H1 (cell line): ENCODE measurements at regions not wholly inside any gene's neighbourhood (a gene's known extent, or its start where the extent isn't known, plus 50 kb on each side); places are given as distances from the start of the nearest gene placed in this dataset.

Experiments used
- CTCF ChIA-PET: fragments of 300-600 bp; sonication (Branson Sonifier 250); formaldehyde crosslinking; loops from one replicate; lab custom pipeline; 2021; ENCODE audit not compliant: partially characterized antibody; lab: Charles Lee
- POLR2A ChIA-PET: fragments of 300-600 bp; sonication (Branson Sonifier 250); formaldehyde crosslinking; loops from one replicate; lab custom pipeline; 2021; ENCODE audit warnings: inconsistent platforms; ENCODE audit not compliant: partially characterized antibody; lab: Charles Lee
- DNase-seq, 2 experiments: peaks; one replicate each; pipeline versions ENCODE4 v3.0.0 to v3.0.0-alpha.2; 2010 to 2022; ENCODE audit warnings: low spot score in 2 of 2, low read depth in 1 of 2, mixed read lengths in 1 of 2
- FAIRE-seq: peaks from 2 replicates; lab custom pipeline; 2011; peaks lifted over from hg19 to GRCh38; lab: Jason Lieb, UNC
- H2AFZ ChIP-seq: 2 replicates; pipeline ENCODE4 v1.8.1; 2012; ENCODE audit warnings: low read length, inconsistent platforms
- H2AK5ac ChIP-seq: 2 replicates; pipeline ENCODE4 v1.6.1; 2013; ENCODE audit warnings: low read depth, low read length
- H2BK120ac ChIP-seq: replicated peaks from 2 replicates; pipeline ENCODE3; 2013; ENCODE audit warnings: low read depth, low read length, inconsistent platforms
- H2BK12ac ChIP-seq: 2 replicates; pipeline ENCODE4 v1.6.1; 2013; ENCODE audit warnings: low read depth, low read length
- H2BK15ac ChIP-seq: 2 replicates; pipeline ENCODE4 v1.6.1; 2013; ENCODE audit warnings: low read length
- H2BK20ac ChIP-seq: 2 replicates; pipeline ENCODE4 v1.6.1; 2013; ENCODE audit warnings: low read length
- H2BK5ac ChIP-seq: 2 replicates; pipeline ENCODE4 v1.6.1; 2013; ENCODE audit warnings: low read depth, low read length
- H3K14ac ChIP-seq: 2 replicates; pipeline ENCODE4 v1.6.1; 2013; ENCODE audit warnings: inconsistent platforms; ENCODE audit not compliant: insufficient read length
- H3K18ac ChIP-seq: 2 replicates; pipeline ENCODE4 v1.6.1; 2013; ENCODE audit warnings: low read length; ENCODE audit errors: extremely low read depth
- H3K23ac ChIP-seq: 2 replicates; pipeline ENCODE4 v1.6.1; 2013; ENCODE audit warnings: inconsistent platforms; ENCODE audit not compliant: insufficient read length
- H3K23me2 ChIP-seq: 2 replicates; pipeline ENCODE4 v1.6.1; 2013; ENCODE audit warnings: low read depth, low read length
- H3K27ac ChIP-seq: 2 replicates; pipeline ENCODE4 v1.6.1; 2011; ENCODE audit warnings: low read depth, low read length, inconsistent platforms
- H3K27me3 ChIP-seq, 4 experiments: replicated peaks in 1 of 4; 1 replicate in 1 of 4; 2 replicates in 3 of 4; pipeline versions ENCODE4 v1.6.1 to v1.8.1; 2011 to 2013; ENCODE audit warnings: low read length in 3 of 4, mild to moderate bottlenecking in 3 of 4, inconsistent platforms in 2 of 4, mixed read lengths in 2 of 4, moderate library complexity in 1 of 4; ENCODE audit not compliant: control insufficient read depth in 3 of 4, insufficient read depth in 3 of 4; ENCODE audit errors: extremely low read depth in 1 of 4
- H3K36me3 ChIP-seq, 4 experiments: 2 replicates each; pipeline versions ENCODE4 v1.6.1 to v1.8.1; 2011 to 2013; ENCODE audit warnings: mild to moderate bottlenecking in 4 of 4, low read length in 3 of 4, moderate library complexity in 2 of 4, control low read depth in 1 of 4, inconsistent platforms in 1 of 4; ENCODE audit not compliant: insufficient read depth in 4 of 4, control insufficient read depth in 2 of 4
- H3K4ac ChIP-seq: replicated peaks from 2 replicates; pipeline ENCODE3; 2013; ENCODE audit warnings: low read length, low read depth, mixed read lengths, inconsistent platforms; ENCODE audit not compliant: insufficient read length
- H3K4me1 ChIP-seq, 4 experiments: replicated peaks in 1 of 4; 1 replicate in 1 of 4; 2 replicates in 3 of 4; pipeline versions ENCODE4 v1.6.1 to v1.8.1; 2011 to 2013; ENCODE audit warnings: low read length in 3 of 4, inconsistent platforms in 2 of 4, mixed read lengths in 1 of 4; ENCODE audit not compliant: insufficient read depth in 4 of 4, control insufficient read depth in 3 of 4
- H3K4me2 ChIP-seq, 2 experiments: 2 replicates each; pipeline versions ENCODE4 v1.6.1 to v1.8.1; 2011 to 2013; ENCODE audit warnings: low read depth in 2 of 2, low read length in 2 of 2, control low read depth in 1 of 2, inconsistent platforms in 1 of 2, mild to moderate bottlenecking in 1 of 2; ENCODE audit not compliant: insufficient read depth in 1 of 2
- H3K4me3 ChIP-seq, 4 experiments: fragments of 200-600, 300-600 bp in 1 of 4; sonication (generic), shearing (Covaris generic), sonication (Bioruptor Twin) in 1 of 4; 2 replicates each; pipeline versions ENCODE4 v1.5.1 to v1.8.1; 2011 to 2016; ENCODE audit warnings: low read length in 4 of 4, low read depth in 3 of 4, control low read depth in 2 of 4, inconsistent platforms in 2 of 4, mild to moderate bottlenecking in 2 of 4, mixed read lengths in 1 of 4, moderate library complexity in 1 of 4; ENCODE audit not compliant: insufficient read depth in 2 of 4; ENCODE audit errors: extremely low read depth in 1 of 4
- H3K56ac ChIP-seq: replicated peaks from 2 replicates; pipeline ENCODE3; 2013; ENCODE audit warnings: low read depth, mild to moderate bottlenecking, mixed read lengths, low read length, inconsistent platforms; ENCODE audit not compliant: insufficient read length
- H3K79me1 ChIP-seq: 2 replicates; pipeline ENCODE4 v1.6.1; 2013; ENCODE audit warnings: low read depth, low read length, control low read depth
- H3K79me2 ChIP-seq, 2 experiments: 2 replicates each; pipeline versions ENCODE4 v1.6.1 to v1.8.1; 2012 to 2013; ENCODE audit warnings: low read length in 2 of 2, mild to moderate bottlenecking in 2 of 2, inconsistent platforms in 1 of 2; ENCODE audit not compliant: insufficient read depth in 2 of 2, control insufficient read depth in 1 of 2
- H3K9ac ChIP-seq, 4 experiments: replicated peaks in 1 of 4; 1 replicate in 1 of 4; 2 replicates in 3 of 4; pipeline versions ENCODE4 v1.6.1 to v1.8.1; 2011 to 2013; ENCODE audit warnings: low read depth in 3 of 4, low read length in 3 of 4, control low read depth in 2 of 4, mild to moderate bottlenecking in 2 of 4, moderate library complexity in 2 of 4, inconsistent platforms in 1 of 4; ENCODE audit errors: extremely low read depth in 1 of 4
- H3K9me3 ChIP-seq, 2 experiments: 2 replicates each; pipeline versions ENCODE4 v1.6.1 to v1.8.1; 2012 to 2013; ENCODE audit warnings: mild to moderate bottlenecking in 2 of 2, moderate library complexity in 2 of 2, control low read depth in 1 of 2, inconsistent platforms in 1 of 2, low read depth in 1 of 2, low read length in 1 of 2, mixed read lengths in 1 of 2; ENCODE audit not compliant: insufficient read depth in 2 of 2
- H4K20me1 ChIP-seq, 2 experiments: replicated peaks in 1 of 2; 2 replicates each; pipeline versions ENCODE3 to v1.8.1; 2011 to 2013; ENCODE audit warnings: inconsistent platforms in 2 of 2, low read length in 2 of 2, mild to moderate bottlenecking in 1 of 2; ENCODE audit not compliant: insufficient read depth in 2 of 2, control insufficient read depth in 1 of 2
- H4K5ac ChIP-seq: 2 replicates; pipeline ENCODE4 v1.6.1; 2013; ENCODE audit warnings: low read length, low read depth, mixed read lengths, inconsistent platforms; ENCODE audit not compliant: insufficient read length
- H4K8ac ChIP-seq: 2 replicates; pipeline ENCODE4 v1.8.0; 2013; ENCODE audit warnings: mild to moderate bottlenecking, moderate library complexity, low read length, inconsistent platforms; ENCODE audit not compliant: insufficient read depth; ENCODE audit errors: extremely low read depth
- H4K91ac ChIP-seq: replicated peaks from 2 replicates; pipeline ENCODE3; 2013; ENCODE audit warnings: low read length, mixed read lengths, inconsistent platforms; ENCODE audit not compliant: insufficient read length
- BCL11A ChIP-seq, 2 experiments: IDR thresholded peaks; one replicate each; pipeline ENCODE4 v1.6.1; 2011; ENCODE audit warnings: low read depth in 2 of 2, low read length in 2 of 2, mild to moderate bottlenecking in 2 of 2
- CBX5 ChIP-seq: fragments of 300-800, 300-1000 bp; sonication (generic); IDR thresholded peaks from 2 replicates; pipeline ENCODE4 v1.7.1; 2016; ENCODE audit warnings: antibody characterized with exemption, low read length, low read depth
- MAFK ChIP-seq: IDR thresholded peaks from 2 replicates; pipeline ENCODE4 v1.6.1; 2012; ENCODE audit warnings: low read depth, mild to moderate bottlenecking, improper control_type of control experiment, low read length
- RXRA ChIP-seq: IDR thresholded peaks from 2 replicates; pipeline ENCODE4 v1.6.1; 2011; ENCODE audit warnings: low read depth, mild to moderate bottlenecking, low read length, moderate library complexity; ENCODE audit not compliant: insufficient read depth
- SIN3A ChIP-seq, 2 experiments: IDR thresholded peaks in 1 of 2; conservative IDR thresholded peaks in 1 of 2; 2 replicates each; pipeline ENCODE4 v1.6.1; 2011 to 2012; ENCODE audit warnings: low read length in 2 of 2, improper control_type of control experiment in 1 of 2, low read depth in 1 of 2, mild to moderate bottlenecking in 1 of 2
- SIX5 ChIP-seq: IDR thresholded peaks from 2 replicates; pipeline ENCODE4 v1.6.1; 2011; ENCODE audit warnings: mild to moderate bottlenecking, low read depth, low read length
- TCF12 ChIP-seq: IDR thresholded peaks from 2 replicates; pipeline ENCODE4 v1.6.1; 2011; ENCODE audit warnings: low read depth, mild to moderate bottlenecking, low read length
- YY1 ChIP-seq: IDR thresholded peaks from 2 replicates; pipeline ENCODE4 v1.6.1; 2011; ENCODE audit warnings: low read depth, mild to moderate bottlenecking, low read length
- WGBS, 2 experiments: shearing (Covaris generic) in 1 of 2; methylation state at CpG; one replicate each; pipeline versions ENCODE4 v1.1.6 to v1.1.7; 2013 to 2015; ENCODE audit warnings: low lambda C conversion rate in 2 of 2, mixed read lengths in 2 of 2, inconsistent platforms in 1 of 2, low coverage in 1 of 2, missing lambda C conversion rate in 1 of 2; ENCODE audit not compliant: insufficient replicate concordance in 2 of 2, insufficient coverage in 1 of 2, insufficient read length in 1 of 2; ENCODE audit errors: extremely low coverage in 1 of 2, missing lambda C conversion rate in 1 of 2; 5-methylcytosine and 5-hydroxymethylcytosine counted together
- TF ChIP-seq, protein P1 (sequence below): IDR thresholded peaks from 2 replicates; pipeline ENCODE4 v1.6.1; 2012; ENCODE audit warnings: inconsistent platforms
- TF ChIP-seq, protein P2 (sequence below): IDR thresholded peaks from 2 replicates; pipeline ENCODE4 v1.6.1; 2012; ENCODE audit warnings: inconsistent platforms

DNA sequence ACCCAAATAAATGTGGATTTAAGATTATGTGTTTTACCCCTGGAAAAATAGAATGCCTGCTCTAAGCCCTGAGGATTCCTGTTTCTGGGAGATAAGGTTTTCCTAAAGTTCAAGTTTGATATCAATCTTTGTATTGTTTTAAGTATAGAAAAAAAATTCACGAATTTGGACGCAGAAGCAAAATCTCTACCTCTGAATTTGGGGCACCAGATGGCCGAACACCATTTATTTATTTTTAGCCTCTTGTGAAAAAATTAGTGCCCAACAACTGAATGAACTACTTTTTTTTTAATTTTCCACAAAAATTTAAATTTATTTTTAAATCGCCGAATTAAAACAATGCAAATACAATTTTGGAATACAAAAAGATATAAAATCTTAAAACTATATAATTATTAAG is 128.1 kb upstream of the SP4 start:
- Histone ChIP-seq H2AK5ac (no peak overlapping the region), H4K20me1 (no peaks in the 10 kb centered on the region), H2BK5ac (no peak overlapping the region), H3K23ac (no peak overlapping the region), H2AFZ (no peak overlapping the region), H2BK120ac (no peak overlapping the region), H3K79me1 (no peaks in the 10 kb centered on the region), H3K4me3 (no peak overlapping the region), H2BK12ac (no peak overlapping the region), H3K9me3 (no peaks in the 10 kb centered on the region), H3K4me1 (no peaks in the 10 kb centered on the region), H3K27ac (no peak overlapping the region), H3K14ac (no peak overlapping the region), H4K5ac (no peak overlapping the region), H3K36me3 (no peaks in the 10 kb centered on the region), H4K8ac (no peak overlapping the region), H3K23me2 (no peaks in the 10 kb centered on the region), H3K79me2 (no peaks in the 10 kb centered on the region), H2BK15ac (no peak overlapping the region), H4K91ac (no peak overlapping the region), H3K9ac (no peak overlapping the region), H3K4ac (no peak overlapping the region), H3K4me2 (no peak overlapping the region), H3K27me3 (no peaks in the 10 kb centered on the region), H3K18ac (no peak overlapping the region), H2BK20ac (no peak overlapping the region), H3K56ac (no peak overlapping the region)
- FAIRE-seq (no peak), DNase-seq (no peak)
- CTCF ChIA-PET = no interaction called here
- 96 to 100% methylated on average over 2 to 5 of the region's 5 CpGs for WGBS, 2 experiments
- POLR2A ChIA-PET = no interaction called here
- TF ChIP-seq SIX5 = no peak
- no peak for TF ChIP-seq TCF12
- TF ChIP-seq BCL11A (IDR thresholded peaks at IDR 0.05; ENCODE audit: low read depth in 2 of 2, low read length in 2 of 2) = no peak
- TF ChIP-seq SIN3A (conservative IDR thresholded peaks at IDR 0.05 in 1 of 2, IDR thresholded peaks at IDR 0.05 in 1 of 2; ENCODE audit: low read depth in 1 of 2, low read length in 2 of 2) = no peak
- TF ChIP-seq, protein P1, sequence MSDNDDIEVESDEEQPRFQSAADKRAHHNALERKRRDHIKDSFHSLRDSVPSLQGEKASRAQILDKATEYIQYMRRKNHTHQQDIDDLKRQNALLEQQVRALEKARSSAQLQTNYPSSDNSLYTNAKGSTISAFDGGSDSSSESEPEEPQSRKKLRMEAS = no peak
- no peak for TF ChIP-seq YY1
- TF ChIP-seq CBX5 = no peak
- no peak for TF ChIP-seq RXRA
- TF ChIP-seq, protein P2, sequence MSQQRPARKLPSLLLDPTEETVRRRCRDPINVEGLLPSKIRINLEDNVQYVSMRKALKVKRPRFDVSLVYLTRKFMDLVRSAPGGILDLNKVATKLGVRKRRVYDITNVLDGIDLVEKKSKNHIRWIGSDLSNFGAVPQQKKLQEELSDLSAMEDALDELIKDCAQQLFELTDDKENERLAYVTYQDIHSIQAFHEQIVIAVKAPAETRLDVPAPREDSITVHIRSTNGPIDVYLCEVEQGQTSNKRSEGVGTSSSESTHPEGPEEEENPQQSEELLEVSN = no peak
- TF ChIP-seq MAFK = no peak
